GM18508 (cell line): ENCODE measurements at regions not wholly inside any gene's neighbourhood (a gene's known extent, or its start where the extent isn't known, plus 50 kb on each side); places are given as distances from the start of the nearest gene placed in this dataset.
A peak's percentile ranks its signal among the peaks of the same experiment; 100 is the strongest.
"Not testable (repeated sequence)": the region's sequence is repeated elsewhere in the genome, so short reads cannot be mapped to it uniquely, and the experiment has no call there.

Experiments used
- ATAC-seq: cut with Tn5 transposase; IDR thresholded peaks from one replicate; pipeline ENCODE4 v1.9.1; 2021; ENCODE audit warnings: moderate number of reproducible peaks; ENCODE audit not compliant: insufficient read depth, unreplicated experiment

GRCh38 chr1:90864681-90865080 is 147.6 kb upstream of the BARHL2 start:
- no peak for ATAC-seq

- ATAC-seq = no peak
Observed at GRCh38 chr1:90862782-90863181, 145.7 kb upstream of the BARHL2 start.

- ATAC-seq = not testable (repeated sequence)
Observed at GRCh38 chr1:90861421-90861820, 144.3 kb upstream of the BARHL2 start.

GRCh38 chr1:90856463-90857007 is 139.4 kb upstream of the BARHL2 start:
- ATAC-seq = no peak

- ATAC-seq = no peak
Observed at GRCh38 chr1:90854397-90854924, 137.4 kb upstream of the BARHL2 start.

GRCh38 chr1:90851711-90852050 is 134.6 kb upstream of the BARHL2 start:
- no peak for ATAC-seq

GRCh38 chr1:90850898-90851710 is 134.0 kb upstream of the BARHL2 start:
- peak; percentile 86 for ATAC-seq

GRCh38 chr1:90850181-90850897 is 133.2 kb upstream of the BARHL2 start:
- no peak for ATAC-seq

- ATAC-seq = no peak
Observed at GRCh38 chr1:90841473-90841872, 124.4 kb upstream of the BARHL2 start.

- ATAC-seq = no peak
Observed at GRCh38 chr1:90840352-90840751, 123.2 kb upstream of the BARHL2 start.

- no peak for ATAC-seq
Observed at GRCh38 chr1:90839323-90839722, 122.2 kb upstream of the BARHL2 start.

GRCh38 chr1:90838720-90839119 is 121.6 kb upstream of the BARHL2 start:
- no peak for ATAC-seq

GRCh38 chr1:90837420-90837819 is 120.3 kb upstream of the BARHL2 start:
- no peak for ATAC-seq

- no peak for ATAC-seq
Observed at GRCh38 chr1:90836345-90836679, 119.2 kb upstream of the BARHL2 start.

GRCh38 chr1:90835661-90836344 is 118.7 kb upstream of the BARHL2 start:
- ATAC-seq = no peak

GRCh38 chr1:90834886-90835660 is 118.0 kb upstream of the BARHL2 start:
- no peak for ATAC-seq

- no peak for ATAC-seq
Observed at GRCh38 chr1:90834354-90834885, 117.3 kb upstream of the BARHL2 start.

GRCh38 chr1:90833466-90834110 is 116.5 kb upstream of the BARHL2 start:
- ATAC-seq = no peak

GRCh38 chr1:90831910-90832309 is 114.8 kb upstream of the BARHL2 start:
- no peak for ATAC-seq
